Loucy (cell line): ENCODE measurements at regions not wholly inside any gene's neighbourhood (a gene's known extent, or its start where the extent isn't known, plus 50 kb on each side); places are given as distances from the start of the nearest gene placed in this dataset.

ENCODE experiments used
- H2AFZ ChIP-seq: fragments of 200-600 bp; sonication (generic); 2 replicates; pipeline ENCODE4 v1.6.0; 2016; ENCODE audit warnings: antibody characterized with exemption, mild to moderate bottlenecking, low read length, moderate library complexity
- H3F3A ChIP-seq: fragments of 200-600 bp; 2 replicates; pipeline ENCODE4 v1.6.0; 2016; ENCODE audit warnings: antibody characterized with exemption, low read depth, mild to moderate bottlenecking
- H3K27me3 ChIP-seq: fragments of 200-600 bp; sonication (generic); 2 replicates; pipeline ENCODE4 v1.6.1; 2014; ENCODE audit warnings: low read length, mild to moderate bottlenecking; ENCODE audit not compliant: insufficient read depth, poor library complexity, severe bottlenecking
- H3K36me3 ChIP-seq: fragments of 200-600 bp; sonication (generic); 2 replicates; pipeline ENCODE4 v1.6.1; 2016; ENCODE audit warnings: low read length; ENCODE audit not compliant: insufficient read depth
- H3K4me1 ChIP-seq: fragments of 200-600 bp; sonication (generic); 2 replicates; pipeline ENCODE4 v1.5.1; 2014; ENCODE audit warnings: low read length, mild to moderate bottlenecking; ENCODE audit not compliant: insufficient read depth, poor library complexity, severe bottlenecking
- H3K4me2 ChIP-seq: fragments of 200-600 bp; sonication (generic); 2 replicates; pipeline ENCODE4 v1.6.0; 2014; ENCODE audit warnings: antibody characterized with exemption, low read length, low read depth, mild to moderate bottlenecking; ENCODE audit not compliant: poor library complexity, severe bottlenecking
- H3K4me3 ChIP-seq: fragments of 200-600 bp; sonication (generic); 2 replicates; pipeline ENCODE4 v1.5.1; 2014; ENCODE audit warnings: low read length, mild to moderate bottlenecking, mixed read lengths; ENCODE audit not compliant: poor library complexity, severe bottlenecking
- H3K79me2 ChIP-seq: fragments of 200-600 bp; sonication (generic); 2 replicates; pipeline ENCODE4 v1.6.1; 2014; ENCODE audit warnings: low read length; ENCODE audit not compliant: insufficient read depth
- H3K9ac ChIP-seq: fragments of 200-600 bp; sonication (generic); 2 replicates; pipeline ENCODE4 v1.6.0; 2014; ENCODE audit warnings: mild to moderate bottlenecking, low read depth, low read length, moderate library complexity; ENCODE audit not compliant: poor library complexity, severe bottlenecking
- H3K9me2 ChIP-seq: fragments of 200-600 bp; sonication (generic); replicated peaks from 2 replicates; pipeline ENCODE4 v1.6.1; 2016; ENCODE audit warnings: low read depth, low read length, mixed read lengths
- H3K9me3 ChIP-seq: fragments of 200-600 bp; sonication (generic); 2 replicates; pipeline ENCODE4 v1.6.1; 2014; ENCODE audit warnings: mild to moderate bottlenecking, antibody characterized with exemption, low read length, low read depth; ENCODE audit not compliant: insufficient read depth
- H4K20me1 ChIP-seq: fragments of 200-600 bp; sonication (generic); 2 replicates; pipeline ENCODE4 v1.6.0; 2014; ENCODE audit warnings: antibody characterized with exemption, low read length, mild to moderate bottlenecking; ENCODE audit not compliant: insufficient read depth, poor library complexity, severe bottlenecking
- EZH2phosphoT487 ChIP-seq: fragments of 200-600 bp; IDR thresholded peaks from 2 replicates; pipeline ENCODE4 v1.6.1; 2018; ENCODE audit warnings: antibody characterized with exemption, mild to moderate bottlenecking, moderate library complexity, borderline replicate concordance
- TF ChIP-seq, protein P1 (sequence below): fragments of 200-600 bp; sonication (generic); conservative IDR thresholded peaks from 2 replicates; pipeline ENCODE4 v1.5.1; 2014; ENCODE audit warnings: mild to moderate bottlenecking, antibody characterized with exemption, low read length

- Histone ChIP-seq H3K9ac (no peak overlapping the region), H3K9me2 (no peaks in the 10 kb centered on the region), H3K27me3 (no peaks in the 10 kb centered on the region), H3K4me1 (no peaks in the 10 kb centered on the region), H3F3A (no peaks in the 10 kb centered on the region), H3K4me3 (no peak overlapping the region), H3K4me2 (no peak overlapping the region), H4K20me1 (no peaks in the 10 kb centered on the region), H3K9me3 (no peaks in the 10 kb centered on the region), H2AFZ (no peak overlapping the region), H3K79me2 (no peaks in the 10 kb centered on the region), H3K36me3 (no peaks in the 10 kb centered on the region)
- TF ChIP-seq, protein P1, sequence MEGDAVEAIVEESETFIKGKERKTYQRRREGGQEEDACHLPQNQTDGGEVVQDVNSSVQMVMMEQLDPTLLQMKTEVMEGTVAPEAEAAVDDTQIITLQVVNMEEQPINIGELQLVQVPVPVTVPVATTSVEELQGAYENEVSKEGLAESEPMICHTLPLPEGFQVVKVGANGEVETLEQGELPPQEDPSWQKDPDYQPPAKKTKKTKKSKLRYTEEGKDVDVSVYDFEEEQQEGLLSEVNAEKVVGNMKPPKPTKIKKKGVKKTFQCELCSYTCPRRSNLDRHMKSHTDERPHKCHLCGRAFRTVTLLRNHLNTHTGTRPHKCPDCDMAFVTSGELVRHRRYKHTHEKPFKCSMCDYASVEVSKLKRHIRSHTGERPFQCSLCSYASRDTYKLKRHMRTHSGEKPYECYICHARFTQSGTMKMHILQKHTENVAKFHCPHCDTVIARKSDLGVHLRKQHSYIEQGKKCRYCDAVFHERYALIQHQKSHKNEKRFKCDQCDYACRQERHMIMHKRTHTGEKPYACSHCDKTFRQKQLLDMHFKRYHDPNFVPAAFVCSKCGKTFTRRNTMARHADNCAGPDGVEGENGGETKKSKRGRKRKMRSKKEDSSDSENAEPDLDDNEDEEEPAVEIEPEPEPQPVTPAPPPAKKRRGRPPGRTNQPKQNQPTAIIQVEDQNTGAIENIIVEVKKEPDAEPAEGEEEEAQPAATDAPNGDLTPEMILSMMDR = peak; percentile 66
- TF ChIP-seq EZH2phosphoT487 = no peak
Measured at GRCh38 chr4:186472948-186473347, 82.4 kb downstream of the MTNR1A start.

GRCh38 chr4:186471441-186471840 is 83.9 kb downstream of the MTNR1A start:
- Histone ChIP-seq H3F3A (no peaks in the 10 kb centered on the region), H3K9me3 (no peaks in the 10 kb centered on the region), H2AFZ (no peak overlapping the region), H3K36me3 (no peaks in the 10 kb centered on the region), H3K27me3 (no peaks in the 10 kb centered on the region), H3K4me1 (no peaks in the 10 kb centered on the region), H4K20me1 (no peaks in the 10 kb centered on the region), H3K9ac (no peak overlapping the region), H3K4me2 (no peak overlapping the region), H3K9me2 (no peaks in the 10 kb centered on the region), H3K4me3 (no peak overlapping the region), H3K79me2 (no peaks in the 10 kb centered on the region)
- TF ChIP-seq, protein P1 = no peak
- no peak for TF ChIP-seq EZH2phosphoT487

DNA sequence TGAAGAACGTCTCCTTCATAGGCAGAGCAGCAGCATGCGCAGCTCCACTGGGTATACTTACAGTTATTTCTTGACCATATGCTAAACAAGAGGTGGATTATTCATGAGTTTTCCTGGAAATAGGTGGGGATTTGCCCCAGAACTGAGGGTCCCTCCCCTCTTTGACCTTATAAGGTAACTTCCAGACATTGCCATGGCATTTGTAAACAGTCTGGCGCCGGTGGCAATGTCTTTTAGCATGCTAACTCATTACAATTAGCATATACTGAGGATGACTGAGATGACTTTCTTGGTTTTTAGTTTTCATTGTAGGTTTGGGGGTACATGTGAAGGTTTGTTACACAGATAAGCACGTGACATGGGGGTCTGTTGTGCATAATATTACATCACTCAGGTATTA is 97.3 kb downstream of the MTNR1A start:
- Histone ChIP-seq H3K27me3 (no peaks in the 10 kb centered on the region), H3K36me3 (no peaks in the 10 kb centered on the region), H3K9ac (no peak overlapping the region), H3K9me3 (peaks cover 8% of the 10 kb centered on the region; the same call in 1 of the 2 replicates), H4K20me1 (no peaks in the 10 kb centered on the region), H3F3A (no peaks in the 10 kb centered on the region), H3K79me2 (no peaks in the 10 kb centered on the region), H3K4me1 (no peaks in the 10 kb centered on the region), H3K9me2 (no peaks in the 10 kb centered on the region), H3K4me3 (no peak overlapping the region), H2AFZ (no peak overlapping the region), H3K4me2 (no peak overlapping the region)
- TF ChIP-seq, protein P1 = no peak
- TF ChIP-seq EZH2phosphoT487 = no peak
